ENCODE measurements at regions not wholly inside any gene's neighbourhood (a gene's known extent, or its start where the extent isn't known, plus 50 kb on each side); places are given as distances from the start of the nearest gene placed in this dataset.

- TF ChIP-seq CTCF (IDR thresholded peaks at IDR 0.05; ENCODE audit: insufficient read depth, low read depth, low read length) (no peak), EZH2 (IDR thresholded peaks at IDR 0.05; ENCODE audit: insufficient read depth, low read length) (no peak)
Observed at GRCh38 chrX:149267878-149268813, 237.0 kb downstream of the IDS start.

Data from astrocyte (in vitro differentiated cells and primary cell).